Islet of Langerhans (tissue), 1 donor: ENCODE measurements at regions not wholly inside any gene's neighbourhood (a gene's known extent, or its start where the extent isn't known, plus 50 kb on each side); places are given as distances from the start of the nearest gene placed in this dataset.
"Not testable (repeated sequence)": the region's sequence is repeated elsewhere in the genome, so short reads cannot be mapped to it uniquely, and the experiment has no call there.

Experiments used
- FAIRE-seq: peaks from one replicate; lab custom pipeline; 2011; peaks lifted over from hg19 to GRCh38; lab: Jason Lieb, UNC

GRCh38 chr9:94387338-94388010 is 59.0 kb upstream of the NUTM2F start:
- peak; percentile 70 for FAIRE-seq

DNA sequence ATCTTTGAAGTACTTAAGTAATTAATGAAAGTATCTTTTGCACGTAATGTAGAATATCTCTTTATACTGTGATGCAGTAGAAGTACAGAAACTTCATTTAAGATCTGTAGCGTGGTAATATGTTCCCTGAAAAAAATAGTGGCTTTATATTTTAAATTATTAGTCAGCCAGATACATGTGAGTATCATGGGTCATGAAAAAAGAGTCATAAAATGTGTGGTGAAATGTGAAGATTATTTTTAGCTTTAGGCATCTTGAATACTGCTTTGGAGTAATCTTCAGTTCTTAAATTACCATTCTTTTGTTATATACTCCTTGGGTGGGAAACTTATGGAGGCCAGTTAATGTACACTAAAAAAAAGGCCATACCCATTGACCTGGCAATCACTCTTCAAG is 59.6 kb upstream of the NUTM2F start:
- not testable (repeated sequence) for FAIRE-seq

GRCh38 chr9:94390425-94391098 is 62.1 kb upstream of the NUTM2F start:
- FAIRE-seq, result not testable (repeated sequence)

DNA sequence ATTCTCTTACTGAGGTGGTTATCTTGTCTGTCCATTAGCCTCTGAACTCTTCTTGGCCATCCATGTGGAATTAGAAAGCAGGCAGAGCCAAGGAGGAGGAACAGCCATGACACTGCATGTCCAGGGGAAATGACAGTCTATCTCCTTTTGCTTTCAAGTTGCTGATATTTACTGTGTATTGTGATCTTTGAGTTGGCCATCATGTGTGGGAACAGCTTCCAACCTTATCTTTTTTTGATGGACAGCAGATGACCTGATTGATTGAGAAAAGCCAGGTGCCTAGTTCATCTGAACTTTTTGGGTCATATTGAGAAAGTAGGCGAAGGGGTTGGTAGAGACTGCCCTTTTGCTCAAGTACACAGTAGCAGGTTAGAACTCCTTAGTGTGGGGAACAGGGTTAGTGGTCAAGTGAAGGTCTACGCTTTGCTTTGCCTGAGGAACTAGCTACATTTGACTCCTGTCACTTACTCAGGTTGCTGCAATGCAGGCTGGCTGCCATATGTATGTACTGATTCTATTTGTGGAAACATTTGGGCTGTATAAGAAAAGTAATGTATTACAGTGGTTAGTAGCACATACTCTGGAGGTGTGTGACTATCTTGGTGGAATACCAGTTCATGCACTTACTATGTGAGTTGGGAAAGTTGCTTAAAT is 64.7 kb upstream of the NUTM2F start:
- not testable (repeated sequence) for FAIRE-seq

GRCh38 chr9:94397766-94398379 is 69.4 kb upstream of the NUTM2F start:
- FAIRE-seq, result not testable (repeated sequence)

- FAIRE-seq, result not testable (repeated sequence)
Measured at GRCh38 chr9:94400461-94400860, 72.0 kb upstream of the NUTM2F start.

DNA sequence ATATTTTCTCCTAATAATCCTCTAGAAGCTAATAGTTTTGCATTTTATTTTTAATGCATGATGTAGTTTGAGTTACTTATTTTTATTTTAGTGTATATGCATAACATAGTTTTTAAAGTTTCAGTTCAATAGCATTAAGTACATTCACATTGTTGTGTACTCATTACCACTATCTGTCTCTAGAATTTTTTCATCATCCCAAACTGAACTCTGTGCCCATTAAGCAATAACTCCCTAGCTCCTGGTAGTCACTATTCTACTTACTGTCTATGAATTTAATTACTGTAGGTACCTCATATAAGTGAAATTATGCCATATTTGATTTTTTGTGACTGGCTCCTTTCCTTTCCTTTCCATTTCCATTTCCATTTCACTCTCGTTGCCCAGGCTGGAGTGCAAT is 74.4 kb upstream of the NUTM2F start:
- FAIRE-seq, result not testable (repeated sequence)

DNA sequence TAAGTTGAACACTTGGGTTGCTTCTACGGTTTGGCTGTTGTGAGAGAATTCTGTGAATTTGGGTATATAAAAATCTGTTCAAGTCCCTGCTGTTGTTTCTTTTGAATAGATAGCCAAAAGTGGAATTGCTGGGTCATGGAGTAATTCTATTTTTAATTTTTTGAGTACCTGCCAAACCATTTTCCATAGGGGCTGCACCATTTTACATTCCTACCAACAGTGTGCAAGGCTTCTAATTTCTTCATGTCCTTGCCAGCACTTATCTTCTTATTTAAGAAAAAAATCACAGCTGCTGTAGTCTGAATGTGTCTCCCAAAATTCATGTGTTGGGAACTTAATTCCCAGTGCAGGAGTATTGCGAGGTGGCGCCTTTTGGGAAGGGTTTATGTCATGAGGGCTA is 75.1 kb upstream of the NUTM2F start:
- FAIRE-seq, result not testable (repeated sequence)

- not testable (repeated sequence) for FAIRE-seq
Measured at GRCh38 chr9:94413665-94414064, 85.2 kb upstream of the NUTM2F start.

GRCh38 chr9:94415111-94415510 is 86.7 kb upstream of the NUTM2F start:
- FAIRE-seq, result not testable (repeated sequence)

GRCh38 chr9:94420098-94420497 is 91.7 kb upstream of the NUTM2F start:
- not testable (repeated sequence) for FAIRE-seq

DNA sequence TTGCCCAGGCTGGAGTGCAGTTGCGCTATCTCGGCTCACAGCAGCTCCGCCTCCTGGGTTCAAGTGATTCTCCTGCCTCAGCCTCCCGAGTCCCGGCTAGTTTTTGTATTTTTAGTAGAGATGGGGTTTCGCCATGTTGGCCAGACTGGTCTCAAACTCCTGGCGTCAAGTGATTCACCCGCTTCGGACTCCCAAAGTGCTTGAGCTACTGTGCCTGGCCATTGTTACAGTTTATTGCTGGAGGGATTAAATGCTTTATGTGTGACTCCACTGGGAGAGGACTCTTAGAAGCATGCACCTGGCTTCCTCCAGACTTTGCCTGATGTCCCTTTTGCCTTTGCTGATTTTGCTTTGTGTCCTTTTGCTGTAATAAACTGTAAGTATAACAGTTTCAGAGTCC is 93.5 kb upstream of the NUTM2F start:
- FAIRE-seq, result not testable (repeated sequence)

DNA sequence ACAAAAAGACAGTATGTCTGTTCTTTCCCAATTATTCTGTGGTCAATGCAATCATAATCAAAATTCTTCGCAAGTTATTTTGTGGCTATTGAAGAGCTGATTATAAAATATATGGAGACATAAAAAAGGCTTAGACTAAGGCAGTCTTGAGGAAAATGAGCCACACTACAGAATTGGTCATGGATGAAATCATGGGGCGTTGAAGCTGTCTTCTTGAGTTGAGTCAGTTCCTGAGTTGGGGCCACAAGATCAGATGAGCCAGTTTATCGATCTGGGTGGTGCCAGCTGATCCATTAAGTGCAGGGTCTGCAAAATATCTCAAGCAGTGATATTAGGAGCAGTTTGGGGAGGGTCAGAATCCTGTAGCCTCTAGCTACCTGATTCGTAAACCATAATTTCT is 96.9 kb upstream of the NUTM2F start:
- FAIRE-seq, result not testable (repeated sequence)

DNA sequence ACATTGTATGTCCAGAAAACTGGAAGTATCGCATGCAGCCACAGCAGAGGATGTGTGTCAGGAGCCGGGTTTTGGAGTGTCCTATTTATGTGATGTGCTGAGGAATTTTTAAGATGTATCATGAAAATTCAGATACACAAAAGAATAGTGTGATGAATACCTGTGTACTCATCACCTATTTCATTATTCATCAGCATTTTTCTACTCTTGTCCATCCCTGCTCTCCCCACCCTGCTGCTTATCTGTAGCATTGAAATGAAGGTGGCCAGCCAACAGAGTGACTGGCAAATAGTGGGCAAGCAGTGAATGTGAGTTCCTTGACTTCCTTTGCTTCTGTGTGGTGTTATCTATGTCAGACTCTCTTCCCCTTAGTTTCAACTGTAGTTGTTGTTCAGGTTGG is 108.7 kb upstream of the NUTM2F start:
- not testable (repeated sequence) for FAIRE-seq

GRCh38 chr9:94438336-94438735 is 109.9 kb upstream of the NUTM2F start:
- FAIRE-seq, result not testable (repeated sequence)

DNA sequence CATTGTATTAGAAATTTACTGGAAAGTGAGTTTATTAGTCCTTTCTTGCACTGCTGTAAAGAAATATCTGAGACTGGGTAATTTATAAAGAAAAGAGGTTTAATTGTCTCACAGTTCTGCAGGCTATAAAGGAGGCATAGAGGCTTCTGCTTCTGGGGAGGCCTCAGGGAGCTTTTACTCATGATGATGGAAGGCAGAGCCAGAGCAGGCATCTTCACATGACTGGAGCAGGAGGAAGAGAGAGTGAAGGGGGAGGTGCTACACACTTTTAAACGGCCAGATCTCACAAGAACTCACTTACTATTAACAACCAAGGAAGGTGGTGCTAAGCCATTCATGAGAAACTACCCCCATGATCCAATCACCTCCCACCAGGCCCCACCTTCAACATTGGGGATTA is 112.7 kb upstream of the NUTM2F start:
- not testable (repeated sequence) for FAIRE-seq

DNA sequence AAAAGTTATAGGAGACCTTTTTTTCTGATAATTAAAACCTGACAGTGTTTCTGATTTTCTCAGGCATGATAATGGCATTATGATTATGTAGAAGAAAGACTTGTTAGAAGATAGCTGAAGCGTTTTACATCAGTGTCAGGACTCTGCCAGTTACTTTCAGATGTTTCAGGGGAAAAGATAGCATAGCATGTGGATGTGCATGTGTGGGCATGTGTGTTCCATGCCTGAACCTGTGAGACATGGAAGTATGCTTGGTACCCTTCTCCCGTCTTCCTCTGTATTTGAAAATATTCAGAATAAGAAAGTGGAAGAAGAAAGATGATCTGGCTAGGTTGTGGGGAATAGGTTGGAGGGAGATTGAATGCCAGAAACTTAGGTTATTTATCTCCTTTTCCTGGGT is 113.1 kb upstream of the PCAT7 start:
- no peak for FAIRE-seq

- FAIRE-seq, result no peak
Measured at GRCh38 chr9:94443032-94443722, 111.7 kb upstream of the PCAT7 start.

DNA sequence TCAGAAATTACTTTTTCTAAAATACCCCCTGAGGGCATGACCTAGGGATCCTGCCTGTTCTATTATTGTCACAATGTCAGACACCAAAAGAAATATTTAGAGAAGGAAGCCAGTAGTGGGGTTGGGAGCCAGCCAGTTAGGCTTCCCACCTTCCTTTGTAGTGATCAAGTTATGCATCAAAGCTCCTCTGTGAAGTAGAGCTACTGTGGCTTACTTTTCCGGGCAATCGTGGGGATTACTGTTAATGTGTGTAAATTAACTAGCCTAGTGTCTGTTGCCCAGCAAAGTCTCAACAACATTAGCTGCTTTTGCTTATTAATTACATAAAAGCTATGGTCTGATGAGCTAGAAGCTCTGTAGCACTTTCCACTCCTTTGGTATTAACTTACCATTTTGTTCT is 109.0 kb upstream of the PCAT7 start:
- FAIRE-seq, result no peak

GRCh38 chr9:94449486-94449885 is 105.4 kb upstream of the PCAT7 start:
- no peak for FAIRE-seq

GRCh38 chr9:94464790-94465189 is 90.1 kb upstream of the PCAT7 start:
- FAIRE-seq, result no peak

DNA sequence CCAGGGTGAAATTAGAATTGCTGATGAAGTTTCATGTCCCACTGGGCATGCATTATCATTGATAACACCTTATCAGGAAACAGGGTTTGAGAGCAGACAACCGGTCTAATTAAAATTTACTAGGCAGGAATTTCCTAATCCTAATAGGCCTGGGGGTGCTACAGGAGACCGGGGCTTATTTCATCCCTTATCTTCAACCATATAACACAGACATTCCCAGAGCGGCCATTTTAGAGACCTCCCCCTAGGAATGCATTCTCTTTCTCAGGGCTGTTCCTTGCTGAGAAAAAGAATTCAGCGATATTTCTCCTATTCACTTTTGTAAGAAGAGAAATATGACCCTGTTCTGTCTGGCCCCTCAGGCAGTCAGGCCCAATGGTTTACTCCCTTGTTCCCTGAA is 82.8 kb upstream of the PCAT7 start:
- not testable (repeated sequence) for FAIRE-seq
